Left renal cortex interstitium (tissue), 4 donors: ENCODE measurements at regions not wholly inside any gene's neighbourhood (a gene's known extent, or its start where the extent isn't known, plus 50 kb on each side); places are given as distances from the start of the nearest gene placed in this dataset.

Experiments
- DNase-seq, 4 donors: peaks; one replicate each; pipeline ENCODE4 v3.0.0-alpha.2; 2013; ENCODE audit warnings: low read depth in 4 of 4, low spot score in 2 of 4, missing footprints in 1 of 4

DNA sequence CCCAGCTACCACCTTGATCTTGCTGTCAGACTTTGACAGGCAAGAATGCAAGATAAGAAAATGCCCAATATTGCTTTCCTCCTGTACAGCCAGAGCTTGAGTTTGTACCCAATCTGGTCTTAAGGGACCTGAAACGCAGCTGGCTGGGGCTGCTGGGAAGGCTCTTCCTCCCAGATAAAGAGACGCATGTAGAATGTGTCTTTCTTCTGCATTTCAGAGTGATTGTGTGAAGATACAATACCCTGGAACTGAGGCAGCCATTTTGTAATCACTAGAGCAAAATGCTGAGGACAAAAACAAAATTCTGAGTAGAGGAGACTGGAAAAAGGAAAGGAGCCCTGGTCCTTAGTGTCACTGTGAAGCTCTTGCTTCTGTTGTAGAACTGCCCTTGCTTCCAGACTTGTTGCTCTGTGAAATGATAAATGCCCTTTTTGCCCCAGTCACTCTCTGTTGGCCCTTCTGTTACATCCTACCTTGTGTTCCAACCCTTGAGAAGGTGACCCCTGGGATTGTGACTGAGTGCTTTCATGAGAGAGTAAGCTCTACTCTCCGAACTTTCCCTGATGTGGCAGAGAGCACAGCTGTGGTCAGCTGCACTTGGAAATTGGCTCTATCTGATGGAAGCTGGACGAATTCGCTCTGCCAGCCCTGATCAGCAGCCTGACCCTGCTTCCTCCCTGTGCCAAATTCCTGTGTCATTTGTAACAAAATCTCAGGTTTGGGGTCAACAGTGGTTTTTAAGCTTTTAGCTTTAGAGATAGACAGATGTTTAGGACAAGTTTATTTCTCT is 137.4 kb upstream of the RBMS1 start:
- no peak for DNase-seq

DNA sequence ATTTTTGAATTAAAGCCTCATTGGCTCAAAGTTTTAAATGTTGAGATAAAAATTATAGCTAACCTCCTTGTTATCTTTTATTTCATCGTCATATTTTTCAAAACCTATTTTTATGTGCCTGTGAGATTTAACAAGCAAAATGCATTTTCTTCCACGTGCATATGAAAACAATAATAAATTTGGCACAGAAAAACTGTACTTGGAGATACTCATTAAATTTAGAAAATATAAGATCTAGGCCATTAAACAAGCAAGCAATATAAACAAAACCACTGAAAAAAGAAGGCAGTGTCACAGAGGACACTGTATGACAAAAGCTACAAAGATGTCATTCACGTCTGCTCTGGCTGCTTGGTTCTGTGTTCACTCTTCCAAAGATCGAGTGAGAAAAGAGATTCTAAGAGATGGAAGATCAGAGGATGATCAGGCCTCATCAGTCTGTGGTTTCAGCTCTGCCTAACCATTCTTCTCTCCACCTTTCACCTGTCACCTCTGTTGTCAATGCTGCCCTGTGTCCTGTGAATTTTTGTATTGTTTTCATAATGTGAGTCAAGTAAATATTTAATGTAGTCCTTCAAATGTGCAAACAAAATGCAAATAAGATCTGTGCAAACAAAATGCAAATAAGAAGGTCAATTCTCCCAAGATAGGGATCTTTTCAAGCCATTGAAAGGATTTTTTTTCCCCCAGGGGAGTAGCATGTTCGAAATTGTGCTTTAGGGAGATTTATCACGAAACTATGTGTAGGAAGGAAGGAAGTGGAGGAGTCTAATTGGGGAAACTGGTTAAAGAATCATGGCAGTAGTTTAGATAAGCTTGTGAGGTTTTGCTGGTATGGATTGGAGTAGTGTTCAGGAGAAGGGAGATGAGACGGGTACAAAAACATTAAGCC is 138.7 kb upstream of the RBMS1 start:
- no peak for DNase-seq

DNA sequence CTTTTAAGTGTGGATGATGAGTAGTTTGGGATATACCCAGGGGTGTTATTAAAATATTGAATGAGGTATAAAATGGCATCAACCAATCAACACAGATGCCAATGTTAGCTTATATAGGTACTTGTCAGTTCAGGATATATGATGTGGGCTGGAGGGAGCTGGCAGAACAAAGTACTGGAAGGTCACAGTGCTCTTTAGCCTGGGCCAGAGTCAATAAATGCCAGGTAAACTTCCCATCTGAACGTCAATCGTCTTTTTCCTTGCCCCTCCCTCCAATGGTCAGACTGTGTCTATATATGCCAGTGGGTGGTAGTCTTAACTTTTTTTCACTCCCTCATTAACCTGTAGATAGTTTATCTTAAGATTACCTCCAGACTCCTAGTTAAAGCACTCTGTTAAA is 140.8 kb upstream of the RBMS1 start:
- no peak for DNase-seq

DNA sequence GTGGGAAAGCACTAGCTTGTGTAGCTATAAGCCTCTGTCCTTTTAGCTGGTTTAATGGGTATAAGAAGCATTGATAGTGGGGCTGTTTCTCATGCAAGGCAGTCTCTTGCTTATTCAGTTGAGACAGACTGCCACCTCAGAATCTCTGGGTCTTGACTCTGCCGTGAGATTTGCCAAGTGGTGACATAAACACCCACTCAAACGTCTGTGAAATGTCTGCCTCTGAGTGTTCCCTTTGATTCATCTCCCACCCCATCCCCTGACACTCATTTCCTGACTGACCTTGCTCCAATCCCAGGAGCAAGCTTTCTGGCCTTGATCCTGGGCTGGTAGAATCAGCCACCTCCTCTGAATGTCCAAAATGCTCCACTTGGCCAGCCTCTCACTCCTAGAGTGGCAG is 141.9 kb upstream of the RBMS1 start:
- no peak for DNase-seq

DNA sequence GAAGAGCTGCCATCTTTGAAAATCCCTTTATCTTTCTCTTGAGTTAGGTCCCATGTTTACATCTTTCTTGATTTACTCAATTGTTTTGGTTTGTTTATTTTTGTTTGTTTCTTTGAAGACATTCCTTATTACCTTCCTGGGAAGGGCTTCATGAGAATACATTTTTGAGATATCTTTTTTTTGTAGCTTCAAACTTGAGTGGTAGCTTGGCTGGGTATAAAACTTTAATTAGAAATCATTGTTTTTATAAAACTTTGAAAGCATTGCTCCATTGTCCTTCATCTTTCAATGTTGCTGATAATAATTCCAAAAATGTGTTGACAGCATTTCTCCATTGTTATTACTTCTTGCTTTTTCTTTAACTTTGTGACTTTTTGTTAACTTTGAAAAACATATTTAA is 145.9 kb upstream of the RBMS1 start:
- DNase-seq, result no peak

DNA sequence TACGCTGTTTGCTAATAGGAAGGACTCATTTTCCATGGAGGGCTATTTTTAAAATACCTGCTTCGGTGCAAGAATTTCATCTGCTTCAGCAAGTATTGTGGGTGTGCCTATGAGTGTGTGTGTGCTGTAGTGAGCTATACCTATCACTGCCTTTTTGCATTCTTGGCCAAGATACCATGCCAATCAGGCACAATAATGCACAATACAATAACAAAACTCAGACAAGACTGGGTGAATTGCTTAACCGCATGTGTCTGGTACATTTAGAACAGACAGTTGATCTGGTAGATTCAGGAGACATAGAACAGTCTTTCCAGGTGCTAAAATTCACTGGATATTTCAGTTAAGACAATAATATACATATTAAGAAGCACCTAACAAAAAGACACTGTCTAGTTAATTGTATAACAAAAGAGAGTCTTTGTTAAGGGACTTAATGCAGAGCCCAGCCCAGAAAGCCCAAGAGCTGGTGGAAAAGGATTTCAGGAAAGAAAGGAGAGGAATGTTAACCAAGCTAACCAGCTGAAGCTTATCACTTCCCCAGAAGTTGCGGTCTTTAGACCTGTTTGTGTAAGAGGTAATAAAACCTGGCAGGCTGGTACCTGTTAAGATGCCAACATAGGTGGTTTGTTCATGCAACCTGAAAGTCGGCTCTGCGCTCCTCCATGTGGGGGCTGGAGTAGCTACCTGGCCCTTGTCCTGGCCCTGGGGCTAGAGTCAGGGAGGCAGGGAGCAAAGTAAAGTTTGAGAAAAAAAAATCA is 153.3 kb upstream of the RBMS1 start:
- DNase-seq, result no peak

- no peak for DNase-seq
Measured at GRCh38 chr2:160647967-160648685, 154.5 kb upstream of the RBMS1 start.

DNA sequence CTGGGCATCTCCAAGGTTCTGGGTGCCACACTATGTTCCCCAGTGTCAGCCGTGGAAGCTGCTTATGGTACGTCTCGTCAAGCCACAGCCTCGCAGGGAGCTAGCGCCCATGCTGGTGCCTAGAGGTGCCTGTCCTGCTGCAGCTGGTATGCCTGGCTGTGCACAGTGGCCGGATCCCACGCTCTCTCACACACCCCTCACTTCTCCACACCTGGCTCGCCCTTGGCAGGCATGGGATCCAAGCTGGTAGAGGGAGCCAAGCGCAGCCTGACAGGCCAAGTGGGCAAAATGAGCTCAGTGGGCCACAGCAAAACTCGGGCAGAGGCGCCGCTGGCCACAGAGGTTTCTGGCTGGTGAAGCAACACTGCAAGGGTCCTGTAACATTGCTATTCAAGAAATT is 156.1 kb upstream of the RBMS1 start:
- DNase-seq, result no peak

DNA sequence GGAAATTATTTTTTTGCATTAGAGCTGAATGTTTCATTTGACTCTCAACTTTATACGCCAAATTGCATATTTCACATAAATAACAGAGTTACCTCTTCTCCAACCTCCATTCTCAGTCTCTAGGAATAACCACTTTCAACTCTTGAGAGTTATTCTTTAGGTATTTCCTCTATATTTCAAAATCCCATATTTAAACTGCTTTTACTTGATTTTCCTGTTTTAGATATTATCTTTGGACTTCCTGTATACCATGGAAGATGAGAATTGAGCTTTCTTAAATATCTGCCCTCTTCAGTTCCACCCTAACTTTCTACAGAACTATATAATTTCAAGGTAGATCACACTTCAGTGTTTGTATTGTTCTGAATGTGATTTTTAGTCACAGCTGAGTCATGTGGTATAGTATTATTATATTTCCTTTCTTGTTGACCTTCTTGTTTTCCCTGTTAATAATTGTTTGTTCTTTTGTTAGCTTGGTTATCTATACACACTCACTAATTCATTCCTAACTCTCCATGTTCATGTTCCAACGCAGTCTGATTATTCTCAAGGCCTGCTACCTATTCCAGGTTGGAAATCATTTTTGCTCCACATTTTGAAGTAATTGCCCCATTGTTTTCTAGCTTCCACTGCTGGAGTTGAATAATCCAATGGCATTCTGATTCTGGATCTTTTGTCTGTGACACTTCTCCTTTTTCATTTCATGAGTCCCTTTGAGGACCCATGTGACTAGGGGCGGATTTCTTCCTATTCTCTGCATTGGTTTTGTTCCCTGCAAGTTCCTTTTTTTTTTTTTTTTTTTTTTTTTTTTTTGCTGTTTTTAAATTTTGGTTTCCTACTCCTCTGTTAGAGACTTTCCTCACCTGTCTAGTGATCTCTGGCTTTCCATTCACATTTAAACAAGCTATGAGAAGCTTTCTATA is 156.8 kb upstream of the RBMS1 start:
- DNase-seq, result no peak

- no peak for DNase-seq
Measured at GRCh38 chr2:160651416-160652200, 158.0 kb upstream of the RBMS1 start.

DNA sequence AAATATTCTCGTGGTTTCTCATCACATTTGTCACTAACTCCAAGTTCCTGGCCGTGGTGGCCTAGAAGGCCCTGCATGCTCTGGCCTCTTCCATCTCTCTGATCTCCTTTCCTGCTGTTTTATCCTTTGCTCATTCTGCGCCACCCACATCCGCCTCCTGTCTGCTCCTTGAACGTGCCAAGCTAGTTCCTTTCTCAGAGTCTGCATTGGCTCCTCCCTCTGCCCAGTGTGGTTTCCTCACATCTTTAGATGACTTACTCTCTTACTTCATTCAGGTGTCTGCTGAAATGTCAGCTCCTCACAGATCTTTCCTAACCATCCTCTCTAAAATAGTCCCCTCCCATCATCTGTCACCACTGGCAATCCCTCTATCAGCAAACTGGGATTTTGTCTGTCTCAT is 158.6 kb upstream of the RBMS1 start:
- no peak for DNase-seq

DNA sequence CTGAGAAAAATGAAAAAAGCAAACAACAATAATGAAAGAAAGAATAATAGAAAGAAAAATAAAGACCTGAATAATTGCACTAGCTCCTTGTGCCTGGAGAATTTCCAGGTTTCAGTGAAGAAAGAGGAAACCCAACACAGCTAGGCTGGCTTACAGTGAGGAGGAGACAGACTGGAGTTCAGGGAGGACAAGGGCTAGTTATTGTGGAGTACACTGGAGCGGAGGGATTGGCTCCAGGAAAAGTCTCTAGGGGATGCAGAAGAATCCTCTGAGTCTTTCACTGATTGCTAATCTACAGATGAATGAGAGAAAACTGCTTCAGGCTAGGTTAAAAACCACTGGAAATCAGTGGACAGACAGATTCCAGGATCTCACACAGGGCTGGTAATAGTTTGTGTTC is 163.6 kb upstream of the RBMS1 start:
- no peak for DNase-seq

GRCh38 chr2:160658851-160659250 is 165.2 kb upstream of the RBMS1 start:
- no peak for DNase-seq

GRCh38 chr2:160660741-160661140 is 167.1 kb upstream of the RBMS1 start:
- DNase-seq, result no peak

- DNase-seq, result no peak
Measured at GRCh38 chr2:160664603-160665140, 171.1 kb upstream of the RBMS1 start.

GRCh38 chr2:160666154-160667060 is 172.8 kb upstream of the RBMS1 start:
- DNase-seq, result peak; percentile 63 to 80 (median 72)

DNA sequence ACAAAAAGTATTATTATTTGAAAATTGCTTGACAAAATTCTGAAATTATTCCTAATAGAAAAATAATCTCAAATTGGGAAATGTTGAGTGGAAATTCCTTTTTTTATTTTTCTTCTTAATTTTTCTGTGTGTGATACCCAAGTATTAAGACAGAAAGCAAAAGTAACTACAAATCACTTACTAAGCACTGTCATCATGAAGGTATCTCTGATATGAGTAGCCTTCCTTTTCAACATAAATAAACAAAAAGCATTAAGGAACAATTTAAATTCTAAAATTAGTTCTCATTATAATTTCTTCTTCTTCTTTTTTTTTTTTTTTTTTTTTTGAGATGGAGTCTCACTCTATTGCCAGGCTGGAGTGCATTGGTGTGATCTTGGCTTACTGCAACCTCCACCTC is 174.2 kb upstream of the RBMS1 start:
- no peak for DNase-seq
